Suprapubic skin (tissue), 4 donors: ENCODE measurements at regions not wholly inside any gene's neighbourhood (a gene's known extent, or its start where the extent isn't known, plus 50 kb on each side); places are given as distances from the start of the nearest gene placed in this dataset.

Experiments
- POLR2A ChIP-seq, 2 donors: fragments of 450-650 bp; IDR thresholded peaks; one replicate each; pipeline ENCODE4 v1.6.1; 2017; ENCODE audit warnings: antibody characterized with exemption in 2 of 2, mild to moderate bottlenecking in 2 of 2, moderate library complexity in 2 of 2
- POLR2AphosphoS5 ChIP-seq, 3 donors: sonication (generic); formaldehyde crosslinking; IDR thresholded peaks; one replicate each; pipeline ENCODE4 v1.6.1; 2017; ENCODE audit warnings: antibody characterized with exemption in 3 of 3

GRCh38 chr1:5514527-5515183 lies 477.6 kb downstream of the NPHP4 start:
- TF ChIP-seq POLR2A (IDR thresholded peaks at IDR 0.05) (no peak), POLR2AphosphoS5 (IDR thresholded peaks at IDR 0.05) (no peak)
